ENCODE measurements at regions not wholly inside any gene's neighbourhood (a gene's known extent, or its start where the extent isn't known, plus 50 kb on each side); places are given as distances from the start of the nearest gene placed in this dataset.

DNA sequence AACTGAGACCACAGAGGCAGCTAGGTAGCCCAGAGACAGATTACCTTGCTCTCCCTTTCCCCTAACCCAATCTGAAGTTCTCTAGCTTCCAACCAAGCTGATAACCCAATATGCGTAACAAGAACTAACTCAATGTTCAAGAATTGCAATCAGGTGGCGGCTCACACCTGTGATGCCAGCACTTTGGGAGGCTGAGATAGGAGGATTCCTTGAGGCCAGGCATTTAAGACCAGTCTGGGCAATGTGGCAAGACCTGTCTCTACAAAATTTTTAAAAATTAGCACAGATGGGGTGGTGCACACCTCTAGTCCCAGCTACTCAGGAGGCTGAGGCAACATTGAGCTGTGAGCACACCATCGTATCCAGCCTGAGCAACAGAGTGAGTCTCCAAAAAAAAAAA lies 86.7 kb upstream of the IPO5 start (continued):
- TF ChIP-seq RBBP5 (IDR thresholded peaks at IDR 0.05; ENCODE audit: borderline replicate concordance, low read depth, low read length): no peak
- TF ChIP-seq CTBP2 (IDR thresholded peaks at IDR 0.05; ENCODE audit: borderline replicate concordance, insufficient read depth, insufficient read length, low read length): no peak
- TF ChIP-seq RFX5 (IDR thresholded peaks at IDR 0.05; ENCODE audit: borderline replicate concordance, low read depth, low read length): no peak
